Naive thymus-derived CD4-positive, alpha-beta T cell (primary cell): ENCODE measurements at regions not wholly inside any gene's neighbourhood (a gene's known extent, or its start where the extent isn't known, plus 50 kb on each side); places are given as distances from the start of the nearest gene placed in this dataset.

Source experiments
- ATAC-seq: fragments of 150-1000 bp; cut with Tn5 transposase; 2 replicates; pipeline ENCODE4 v1.10.0; 2021; ENCODE audit warnings: mild to moderate bottlenecking, moderate library complexity
- CTCF ChIA-PET: fragments of 350-600 bp; sonication (Branson Sonifier 250); formaldehyde crosslinking; loops from one replicate; lab custom pipeline; 2021; ENCODE audit warnings: antibody characterized with exemption; lab: Charles Lee
- POLR2A ChIA-PET: fragments of 350-600 bp; sonication (Branson Sonifier 250); formaldehyde crosslinking; loops from one replicate; lab custom pipeline; 2021; ENCODE audit warnings: antibody characterized with exemption, inconsistent platforms; lab: Charles Lee
- DNase-seq, 9 donors: peaks; one replicate each; pipeline versions ENCODE4 v3.0.0 to v3.0.0-alpha.2; 2020 to 2022; ENCODE audit warnings: mixed read lengths in 1 of 9
- H3K27ac ChIP-seq: one replicate; pipeline ENCODE4 v1.7.0; 2013; ENCODE audit warnings: mild to moderate bottlenecking, low read depth, low read length, moderate library complexity
- H3K27me3 ChIP-seq, 2 donors: one replicate each; pipeline ENCODE4 v1.7.0; 2013; ENCODE audit warnings: low read length in 2 of 2, mild to moderate bottlenecking in 2 of 2, moderate library complexity in 2 of 2; ENCODE audit not compliant: control insufficient read depth in 2 of 2, insufficient read depth in 2 of 2
- H3K36me3 ChIP-seq, 3 experiments: 1 replicate in 2 of 3; 2 replicates in 1 of 3; pipeline ENCODE4 v1.7.0; 2013; ENCODE audit warnings: low read length in 3 of 3, mild to moderate bottlenecking in 3 of 3, moderate library complexity in 1 of 3; ENCODE audit not compliant: insufficient read depth in 3 of 3, control insufficient read depth in 2 of 3
- H3K4me1 ChIP-seq, 2 donors: one replicate each; pipeline ENCODE4 v1.7.0; 2013; ENCODE audit warnings: low read length in 2 of 2, mild to moderate bottlenecking in 2 of 2, moderate library complexity in 1 of 2; ENCODE audit not compliant: control insufficient read depth in 2 of 2, insufficient read depth in 2 of 2
- H3K4me3 ChIP-seq: 2 replicates; pipeline ENCODE4 v1.7.0; 2013; ENCODE audit warnings: mild to moderate bottlenecking, low read length
- H3K9me3 ChIP-seq, 3 experiments: 1 replicate in 2 of 3; 2 replicates in 1 of 3; pipeline ENCODE4 v1.7.0; 2013; ENCODE audit warnings: low read length in 3 of 3; ENCODE audit not compliant: control insufficient read depth in 2 of 3
- H3K27ac Mint-ChIP-seq, 9 donors: one replicate each; pipeline ENCODE4 v1.8.0; 2020 to 2022; ENCODE audit warnings: mixed read lengths in 9 of 9, mild to moderate bottlenecking in 8 of 9, moderate library complexity in 5 of 9, inconsistent platforms in 2 of 9
- H3K27me3 Mint-ChIP-seq, 5 donors: one replicate each; pipeline ENCODE4 v1.8.0; 2021 to 2022; ENCODE audit warnings: mixed read lengths in 5 of 5, mild to moderate bottlenecking in 1 of 5
- H3K36me3 Mint-ChIP-seq, 5 donors: one replicate each; pipeline ENCODE4 v1.8.0; 2020 to 2022; ENCODE audit warnings: mixed read lengths in 5 of 5, mild to moderate bottlenecking in 3 of 5, inconsistent platforms in 1 of 5
- H3K4me1 Mint-ChIP-seq, 7 donors: one replicate each; pipeline ENCODE4 v1.8.0; 2020 to 2022; ENCODE audit warnings: mixed read lengths in 7 of 7, mild to moderate bottlenecking in 3 of 7, inconsistent platforms in 1 of 7
- H3K4me3 Mint-ChIP-seq, 10 donors: one replicate each; pipeline ENCODE4 v1.8.0; 2020 to 2022; ENCODE audit warnings: mild to moderate bottlenecking in 10 of 10, mixed read lengths in 10 of 10, moderate library complexity in 6 of 10, inconsistent platforms in 2 of 10
- H3K9me3 Mint-ChIP-seq, 11 donors: one replicate each; pipeline ENCODE4 v1.8.0; 2020 to 2022; ENCODE audit warnings: mixed read lengths in 11 of 11, mild to moderate bottlenecking in 4 of 11, inconsistent platforms in 1 of 11, moderate library complexity in 1 of 11
- intact Hi-C, 2 donors: fragments of 100-400 bp; cut with micrococcal nuclease; formaldehyde crosslinking; loops; one replicate each; pipeline ENCODE4 v1.15.1; 2023

- intact Hi-C loops: no loop called here
- Mint-ChIP-seq H3K9me3 (peaks cover 0 to 16% (median 5%) of the 10 kb centered on the region in 11 donors), H3K4me3 (no peak overlapping the region), H3K27ac (no peak overlapping the region), H3K27me3 (no peaks in the 10 kb centered on the region), H3K36me3 (no peaks in the 10 kb centered on the region), H3K4me1 (no peaks in the 10 kb centered on the region)
- ATAC-seq (no peak), DNase-seq (no peak)
- H3K4me3 ChIP-seq: no peak overlapping the region
- no peaks in the 10 kb centered on the region for H3K9me3 ChIP-seq
- POLR2A ChIA-PET: no interaction called here
- H3K4me1 ChIP-seq: no peaks in the 10 kb centered on the region
- CTCF ChIA-PET: no interaction called here
- no peaks in the 10 kb centered on the region for H3K36me3 ChIP-seq
- no peak overlapping the region for H3K27ac ChIP-seq
- no peaks in the 10 kb centered on the region for H3K27me3 ChIP-seq
Observed at GRCh38 chr17:71793518-71793917, 327.3 kb upstream of the SOX9 start.

- intact Hi-C loops: no loop called here
- Mint-ChIP-seq H3K36me3 (no peaks in the 10 kb centered on the region), H3K4me1 (no peaks in the 10 kb centered on the region), H3K9me3 (peaks cover 0 to 11% (median 4%) of the 10 kb centered on the region in 11 donors), H3K27me3 (no peaks in the 10 kb centered on the region), H3K27ac (no peak overlapping the region), H3K4me3 (no peak overlapping the region)
- ATAC-seq (no peak), DNase-seq (no peak)
- Histone ChIP-seq H3K27me3 (no peaks in the 10 kb centered on the region), H3K4me1 (no peaks in the 10 kb centered on the region), H3K4me3 (no peak overlapping the region), H3K9me3 (no peaks in the 10 kb centered on the region), H3K36me3 (no peaks in the 10 kb centered on the region), H3K27ac (no peak overlapping the region)
- ChIA-PET CTCF (no interaction called here), POLR2A (no interaction called here)
Observed at GRCh38 chr17:71798701-71799100, 322.1 kb upstream of the SOX9 start.

- Histone ChIP-seq H3K27me3 (no peaks in the 10 kb centered on the region), H3K27ac (no peak overlapping the region), H3K4me3 (no peak overlapping the region), H3K36me3 (no peaks in the 10 kb centered on the region), H3K4me1 (no peaks in the 10 kb centered on the region), H3K9me3 (no peaks in the 10 kb centered on the region)
- H3K27me3 Mint-ChIP-seq: no peaks in the 10 kb centered on the region
- DNase-seq (no peak), ATAC-seq (no peak)
- no peaks in the 10 kb centered on the region for H3K36me3 Mint-ChIP-seq
- CTCF ChIA-PET: no interaction called here
- intact Hi-C loops: no loop called here
- no peaks in the 10 kb centered on the region for H3K4me1 Mint-ChIP-seq
- POLR2A ChIA-PET: no interaction called here
- no peak overlapping the region for H3K27ac Mint-ChIP-seq
- H3K4me3 Mint-ChIP-seq: no peak overlapping the region
- peaks cover 0 to 10% (median 4%) of the 10 kb centered on the region in 11 donors for H3K9me3 Mint-ChIP-seq
Observed at GRCh38 chr17:71799657-71800056, 321.2 kb upstream of the SOX9 start.

- H3K9me3 ChIP-seq: no peaks in the 10 kb centered on the region
- no peaks in the 10 kb centered on the region for H3K27me3 ChIP-seq
- H3K36me3 ChIP-seq: no peaks in the 10 kb centered on the region
- Mint-ChIP-seq H3K4me3 (no peak overlapping the region), H3K27me3 (no peaks in the 10 kb centered on the region), H3K27ac (no peak overlapping the region), H3K4me1 (no peaks in the 10 kb centered on the region), H3K9me3 (peaks cover 0 to 10% (median 3%) of the 10 kb centered on the region in 11 donors), H3K36me3 (no peaks in the 10 kb centered on the region)
- ChIA-PET POLR2A (no interaction called here), CTCF (no interaction called here)
- ATAC-seq (no peak), DNase-seq (no peak)
- intact Hi-C loops: no loop called here
- no peak overlapping the region for H3K4me3 ChIP-seq
- no peaks in the 10 kb centered on the region for H3K4me1 ChIP-seq
- H3K27ac ChIP-seq: no peak overlapping the region
Observed at GRCh38 chr17:71801301-71801700, 319.5 kb upstream of the SOX9 start.

GRCh38 chr17:71802663-71803062 is 318.2 kb upstream of the SOX9 start:
- Histone ChIP-seq H3K36me3 (no peaks in the 10 kb centered on the region), H3K9me3 (no peaks in the 10 kb centered on the region), H3K4me1 (no peaks in the 10 kb centered on the region), H3K4me3 (no peak overlapping the region), H3K27me3 (no peaks in the 10 kb centered on the region), H3K27ac (no peak overlapping the region)
- no peak for ATAC-seq
- H3K9me3 Mint-ChIP-seq: peaks cover 0 to 10% (median 3%) of the 10 kb centered on the region in 11 donors
- no peak for DNase-seq
- H3K27ac Mint-ChIP-seq: no peak overlapping the region
- intact Hi-C loops: no loop called here
- H3K4me1 Mint-ChIP-seq: peaks cover 0 to 3% (median 0%) of the 10 kb centered on the region in 7 donors
- CTCF ChIA-PET: no interaction called here
- no peaks in the 10 kb centered on the region for H3K36me3 Mint-ChIP-seq
- peaks cover 0 to 4% (median 0%) of the 10 kb centered on the region in 5 donors for H3K27me3 Mint-ChIP-seq
- H3K4me3 Mint-ChIP-seq: no peak overlapping the region
- POLR2A ChIA-PET: no interaction called here

GRCh38 chr17:71803656-71804284 is 317.1 kb upstream of the SOX9 start:
- POLR2A ChIA-PET: no interaction called here
- intact Hi-C loops: no loop called here
- Histone ChIP-seq H3K4me3 (no peak overlapping the region), H3K9me3 (no peaks in the 10 kb centered on the region), H3K36me3 (no peaks in the 10 kb centered on the region), H3K4me1 (no peaks in the 10 kb centered on the region), H3K27ac (no peak overlapping the region), H3K27me3 (no peaks in the 10 kb centered on the region)
- ATAC-seq (no peak), DNase-seq (no peak)
- Mint-ChIP-seq H3K27me3 (peaks cover 0 to 5% (median 0%) of the 10 kb centered on the region in 5 donors), H3K9me3 (peaks cover 0 to 10% (median 5%) of the 10 kb centered on the region in 11 donors), H3K36me3 (no peaks in the 10 kb centered on the region), H3K4me3 (no peak overlapping the region), H3K4me1 (peaks cover 0 to 3% (median 0%) of the 10 kb centered on the region in 7 donors), H3K27ac (no peak overlapping the region)
- CTCF ChIA-PET: no interaction called here

GRCh38 chr17:71809537-71809936 is 311.3 kb upstream of the SOX9 start:
- Histone ChIP-seq H3K9me3 (no peaks in the 10 kb centered on the region), H3K27me3 (no peaks in the 10 kb centered on the region), H3K4me3 (no peak overlapping the region), H3K27ac (no peak overlapping the region), H3K36me3 (no peaks in the 10 kb centered on the region), H3K4me1 (no peaks in the 10 kb centered on the region)
- ATAC-seq (no peak), DNase-seq (no peak)
- H3K4me3 Mint-ChIP-seq: no peak overlapping the region
- intact Hi-C loops: no loop called here
- POLR2A ChIA-PET: no interaction called here
- no peak overlapping the region for H3K27ac Mint-ChIP-seq
- peaks cover 0 to 11% (median 6%) of the 10 kb centered on the region in 11 donors for H3K9me3 Mint-ChIP-seq
- H3K36me3 Mint-ChIP-seq: peaks cover 0 to 4% (median 0%) of the 10 kb centered on the region in 5 donors
- CTCF ChIA-PET: no interaction called here
- peaks cover 0 to 3% (median 0%) of the 10 kb centered on the region in 7 donors for H3K4me1 Mint-ChIP-seq
- H3K27me3 Mint-ChIP-seq: peaks cover 0 to 5% (median 0%) of the 10 kb centered on the region in 5 donors
